ENCODE measurements at regions not wholly inside any gene's neighbourhood (a gene's known extent, or its start where the extent isn't known, plus 50 kb on each side); places are given as distances from the start of the nearest gene placed in this dataset.

- Mint-ChIP-seq H3K27me3 (ENCODE audit: insufficient read depth, low read depth, poor library complexity) (peaks cover 3% of the 10 kb centered on the region), H3K9me3 (no peaks in the 10 kb centered on the region), H3K4me1 (peaks cover 4% of the 10 kb centered on the region; the same call in 2 of the 3 replicates), H3K27ac (no peak overlapping the region), H3K4me3 (no peak overlapping the region), H3K36me3 (ENCODE audit: low read depth) (no peaks in the 10 kb centered on the region)
- DNase-seq (ENCODE audit: low spot score) (no peak), ATAC-seq (no peak)
- H3F3A ChIP-seq (replicated peaks; ENCODE audit: low read depth), result no peaks in the 10 kb centered on the region
- no peaks in the 10 kb centered on the region for H4K20me1 ChIP-seq (replicated peaks; ENCODE audit: insufficient read depth)
- H3K27ac ChIP-seq (ENCODE audit: low read depth), result no peak overlapping the region
- no peak overlapping the region for H3K4me2 ChIP-seq
- no peaks in the 10 kb centered on the region for H3K4me1 ChIP-seq (ENCODE audit: insufficient read depth)
- no peak for TF ChIP-seq ZNF462 (CRISPR knock-in tag; IDR thresholded peaks at IDR 0.05)
- TF ChIP-seq JUNB (IDR thresholded peaks at IDR 0.05; ENCODE audit: unreplicated experiment), result no peak
- TF ChIP-seq EZH2phosphoT487 (IDR thresholded peaks at IDR 0.05; ENCODE audit: unreplicated experiment), result no peak
- no peak for TF ChIP-seq CREB1 (CRISPR knock-in tag; IDR thresholded peaks at IDR 0.05; ENCODE audit: low read depth)
- TF ChIP-seq REST (IDR thresholded peaks at IDR 0.05; ENCODE audit: unreplicated experiment), result no peak
- TF ChIP-seq NANOG (IDR thresholded peaks at IDR 0.05; ENCODE audit: borderline replicate concordance), result no peak
- no peak for TF ChIP-seq EZH2 (IDR thresholded peaks at IDR 0.05; ENCODE audit: low read depth, unreplicated experiment)
- no peak for TF ChIP-seq POLR2AphosphoS5 (IDR thresholded peaks at IDR 0.05; ENCODE audit: low read depth)
- TF ChIP-seq CTCF (conservative IDR thresholded peaks at IDR 0.05; ENCODE audit: low read depth in 2 of 2), result no peak
- no peak for TF ChIP-seq ZNF114 (CRISPR knock-in tag; IDR thresholded peaks at IDR 0.05)
- no peak for TF ChIP-seq STAT1 (IDR thresholded peaks at IDR 0.05; ENCODE audit: unreplicated experiment)
- no peak for TF ChIP-seq ETS1 (IDR thresholded peaks at IDR 0.05)
- no peak for TF ChIP-seq ZNF331 (CRISPR knock-in tag; IDR thresholded peaks at IDR 0.05; ENCODE audit: low read depth)
- no peak overlapping the region for H3K4me3 ChIP-seq
- peak overlapping the region; percentile 57; the same call in 1 of the 2 replicates for H2AFZ ChIP-seq
- H3K36me3 ChIP-seq (ENCODE audit: insufficient read depth), result no peaks in the 10 kb centered on the region
- H3K79me2 ChIP-seq (replicated peaks; ENCODE audit: insufficient read depth), result no peaks in the 10 kb centered on the region
- H3K9me2 ChIP-seq (ENCODE audit: insufficient read depth), result no peaks in the 10 kb centered on the region
- no peaks in the 10 kb centered on the region for H3K27me3 ChIP-seq (ENCODE audit: insufficient read depth)
Measured at GRCh38 chr6:156699017-156699421, 78.2 kb upstream of the ARID1B start.

Measured in GM23338 (cell line).